Astrocyte of the cerebellum (primary cell): ENCODE measurements at regions not wholly inside any gene's neighbourhood (a gene's known extent, or its start where the extent isn't known, plus 50 kb on each side); places are given as distances from the start of the nearest gene placed in this dataset.

Source experiments
- DNase-seq: peaks from one replicate; pipeline ENCODE4 v3.0.0-alpha.2; 2011; ENCODE audit warnings: low read depth
- H3K4me3 ChIP-seq: 2 replicates; pipeline ENCODE4 v1.5.1; 2011; ENCODE audit warnings: mild to moderate bottlenecking, low read depth, low read length, moderate library complexity
- in situ Hi-C: cut with HindIII; loops from 2 replicates; pipeline ENCODE4 v1.10.0; 2017; ENCODE audit warnings: low sequenced_read_pairs
- TF ChIP-seq, protein P1 (sequence below): IDR thresholded peaks from 2 replicates; pipeline ENCODE4 v1.5.1; 2012; ENCODE audit warnings: low read length, low read depth, moderate library complexity, mild to moderate bottlenecking; ENCODE audit errors: missing control alignments

GRCh38 chr1:79448426-79448825 lies 441.9 kb upstream of the ADGRL4 start:
- no peak for DNase-seq
- in situ Hi-C loops, result no loop called here
- TF ChIP-seq, protein P1, sequence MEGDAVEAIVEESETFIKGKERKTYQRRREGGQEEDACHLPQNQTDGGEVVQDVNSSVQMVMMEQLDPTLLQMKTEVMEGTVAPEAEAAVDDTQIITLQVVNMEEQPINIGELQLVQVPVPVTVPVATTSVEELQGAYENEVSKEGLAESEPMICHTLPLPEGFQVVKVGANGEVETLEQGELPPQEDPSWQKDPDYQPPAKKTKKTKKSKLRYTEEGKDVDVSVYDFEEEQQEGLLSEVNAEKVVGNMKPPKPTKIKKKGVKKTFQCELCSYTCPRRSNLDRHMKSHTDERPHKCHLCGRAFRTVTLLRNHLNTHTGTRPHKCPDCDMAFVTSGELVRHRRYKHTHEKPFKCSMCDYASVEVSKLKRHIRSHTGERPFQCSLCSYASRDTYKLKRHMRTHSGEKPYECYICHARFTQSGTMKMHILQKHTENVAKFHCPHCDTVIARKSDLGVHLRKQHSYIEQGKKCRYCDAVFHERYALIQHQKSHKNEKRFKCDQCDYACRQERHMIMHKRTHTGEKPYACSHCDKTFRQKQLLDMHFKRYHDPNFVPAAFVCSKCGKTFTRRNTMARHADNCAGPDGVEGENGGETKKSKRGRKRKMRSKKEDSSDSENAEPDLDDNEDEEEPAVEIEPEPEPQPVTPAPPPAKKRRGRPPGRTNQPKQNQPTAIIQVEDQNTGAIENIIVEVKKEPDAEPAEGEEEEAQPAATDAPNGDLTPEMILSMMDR, result no peak

GRCh38 chr1:79441238-79441637 lies 434.7 kb upstream of the ADGRL4 start:
- H3K4me3 ChIP-seq, result no peak overlapping the region
- DNase-seq, result no peak
- TF ChIP-seq, protein P1, result no peak
- in situ Hi-C loops, result no loop called here

More at GRCh38 chr1:79448426-79448825, 441.9 kb upstream of the ADGRL4 start:
- no peak overlapping the region for H3K4me3 ChIP-seq

- in situ Hi-C loops, result no loop called here
- TF ChIP-seq, protein P1, result no peak
- H3K4me3 ChIP-seq, result no peak overlapping the region
- DNase-seq, result no peak
Observed at GRCh38 chr1:79437540-79437939, 431.0 kb upstream of the ADGRL4 start.

DNA sequence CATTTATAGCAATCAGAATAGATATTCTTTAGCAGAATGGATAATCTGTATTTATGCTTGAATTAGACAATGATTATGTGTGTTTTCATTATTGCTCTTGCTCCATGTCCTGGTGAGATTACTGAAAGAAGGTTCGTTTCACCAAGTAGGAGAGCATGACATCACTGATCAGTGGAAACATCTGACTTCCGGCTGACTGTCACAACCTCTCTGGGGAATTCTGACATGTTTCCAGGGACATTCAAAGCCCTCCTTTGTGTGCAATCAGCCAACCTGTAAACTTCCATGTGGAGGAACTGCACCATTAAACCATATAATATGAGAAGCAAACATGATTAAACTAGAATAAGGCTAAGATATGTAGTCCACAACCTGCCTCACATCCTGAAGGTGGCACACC lies 424.8 kb upstream of the ADGRL4 start:
- TF ChIP-seq, protein P1, result no peak
- no peak for DNase-seq
- in situ Hi-C loops, result no loop called here
- H3K4me3 ChIP-seq, result no peak overlapping the region

GRCh38 chr1:79430437-79430836 lies 423.9 kb upstream of the ADGRL4 start:
- no peak for DNase-seq
- TF ChIP-seq, protein P1, result no peak
- in situ Hi-C loops, result no loop called here
- no peak overlapping the region for H3K4me3 ChIP-seq

DNA sequence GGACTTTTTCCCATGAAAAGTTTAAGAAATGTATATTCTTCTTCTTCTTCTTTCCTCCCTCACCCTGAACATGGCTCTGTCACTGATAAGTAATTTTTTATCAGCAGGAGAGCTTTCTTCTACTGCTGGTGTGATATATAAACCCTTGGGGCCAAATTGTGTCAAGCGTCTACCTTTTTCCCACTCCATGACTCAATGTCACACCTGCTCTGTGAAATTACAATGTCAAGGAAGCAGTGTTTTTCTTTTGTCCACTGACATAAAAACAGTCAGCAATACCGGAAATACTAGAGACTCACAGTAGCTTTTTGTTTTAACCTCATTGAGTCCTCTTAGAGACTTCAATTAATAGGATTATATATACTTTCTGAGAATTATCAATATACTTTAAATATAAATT lies 416.2 kb upstream of the ADGRL4 start:
- no peak overlapping the region for H3K4me3 ChIP-seq
- in situ Hi-C loops, result no loop called here
- no peak for DNase-seq
- TF ChIP-seq, protein P1, result no peak

DNA sequence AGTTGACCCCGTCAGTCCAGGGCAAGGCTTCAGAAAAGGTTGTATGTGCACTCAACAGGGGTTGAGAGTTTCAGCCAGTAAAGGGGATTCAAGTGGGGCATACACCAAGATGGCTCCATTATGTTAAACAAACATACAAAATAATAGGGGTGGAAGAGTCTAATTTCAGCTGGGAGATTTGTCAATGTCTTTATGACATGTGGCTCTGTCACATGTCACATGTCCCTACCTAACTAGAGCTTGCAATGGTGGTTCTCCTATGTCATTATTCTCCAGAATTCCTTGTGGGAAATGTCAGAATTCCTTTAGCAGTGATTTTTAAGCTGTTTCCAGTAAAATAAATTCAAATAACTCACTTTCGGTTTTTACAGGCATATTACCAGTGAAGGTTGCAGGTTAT lies 392.0 kb upstream of the ADGRL4 start:
- in situ Hi-C loops, result no loop called here
- TF ChIP-seq, protein P1, result no peak
- H3K4me3 ChIP-seq, result no peak overlapping the region
- no peak for DNase-seq
